Activated CD4-positive, alpha-beta T cell treated with anti-CD3 and anti-CD28 coated beads, Interleukin-10, Interleukin-2, amounts not matched to agents 100 ng/mL and 50 ng/mL, durations not matched to agents 16 hours and 8 hours (primary cell): ENCODE measurements at regions not wholly inside any gene's neighbourhood (a gene's known extent, or its start where the extent isn't known, plus 50 kb on each side); places are given as distances from the start of the nearest gene placed in this dataset.

Experiments
- DNase-seq: peaks from one replicate; pipeline ENCODE4 v3.0.0-alpha.2; 2020

DNA sequence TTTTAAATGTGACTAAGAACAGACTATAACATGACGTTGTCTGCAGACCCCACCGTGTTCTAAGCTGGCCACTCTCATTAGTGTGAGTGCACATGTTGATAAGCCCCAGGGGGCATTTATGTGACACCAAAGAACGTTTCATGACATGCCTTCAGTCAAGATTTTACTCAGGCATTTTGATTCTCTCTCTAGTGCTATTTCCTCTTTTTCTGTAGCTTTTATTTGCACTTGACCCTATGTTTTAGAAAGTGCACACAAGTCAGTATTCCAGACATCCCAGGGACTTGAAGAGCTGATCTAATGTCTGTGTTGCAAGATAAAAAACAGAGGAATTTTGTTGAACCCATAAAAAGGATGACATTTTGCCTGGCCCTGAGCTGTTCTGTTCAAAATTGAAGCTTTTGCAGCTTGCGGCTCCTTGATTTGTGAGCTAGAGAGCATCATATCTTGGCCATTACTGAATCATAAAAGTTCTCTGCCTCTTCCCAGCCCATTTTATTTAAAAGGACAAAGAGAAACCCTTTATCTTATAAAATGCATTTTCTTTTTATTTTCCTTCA lies 80.9 kb upstream of the TYRP1 start:
- no peak for DNase-seq

DNA sequence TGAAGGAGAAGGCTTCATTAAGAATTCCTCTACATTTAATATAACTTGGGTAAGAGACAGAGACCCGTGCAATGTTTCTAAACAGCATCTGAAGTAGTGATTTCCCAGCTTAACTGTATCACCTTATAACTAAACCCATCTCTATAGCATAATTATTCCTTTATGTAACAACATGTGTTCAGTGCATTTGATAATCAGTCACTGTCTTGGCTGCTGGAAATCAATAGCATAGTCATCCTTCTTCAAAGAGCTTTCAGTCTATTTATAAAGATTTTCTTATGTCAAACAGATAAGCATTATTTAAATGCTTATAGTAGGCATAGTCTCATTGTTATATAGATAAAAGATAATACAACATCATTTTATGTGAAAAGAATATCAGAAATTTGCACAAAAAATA lies 80.1 kb upstream of the TYRP1 start:
- no peak for DNase-seq

DNA sequence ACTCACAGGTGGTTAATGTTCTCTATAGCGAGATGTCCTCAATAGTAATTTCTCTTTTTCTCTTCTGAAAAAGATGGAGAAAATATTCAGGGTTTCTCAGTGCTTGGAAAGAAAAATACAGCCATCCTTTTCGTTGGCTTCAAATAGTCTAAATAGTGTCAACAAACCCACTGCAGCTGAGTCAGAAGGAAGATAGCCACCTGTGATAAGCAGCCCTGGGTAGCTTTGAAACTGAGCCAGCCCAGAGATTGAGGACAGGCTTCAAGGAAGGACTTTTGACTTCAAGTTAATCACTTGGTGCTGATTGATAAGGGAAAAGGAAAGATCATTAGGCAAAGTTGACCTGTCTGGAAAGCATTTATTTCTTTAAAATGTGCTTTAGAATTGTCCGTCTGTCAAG lies 78.7 kb upstream of the TYRP1 start:
- DNase-seq = no peak

DNA sequence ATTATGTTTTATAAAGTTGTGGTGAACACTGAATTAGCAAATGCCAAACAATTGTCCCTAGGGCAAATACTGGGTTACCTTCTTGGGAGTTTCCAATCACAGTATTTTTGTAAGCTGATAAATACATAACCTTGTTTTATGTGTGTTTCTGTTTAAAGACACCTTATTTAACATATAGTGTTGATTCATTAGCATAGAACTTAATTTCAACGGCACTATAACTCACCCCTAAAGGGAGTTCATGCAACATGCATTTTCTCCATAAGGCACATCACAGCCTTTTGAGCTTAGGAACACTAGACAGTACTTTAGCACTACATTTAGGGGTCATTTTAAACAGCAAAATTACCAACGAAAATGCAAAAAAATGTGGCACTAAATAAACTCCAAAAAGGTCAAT lies 74.2 kb upstream of the TYRP1 start:
- DNase-seq = no peak

DNA sequence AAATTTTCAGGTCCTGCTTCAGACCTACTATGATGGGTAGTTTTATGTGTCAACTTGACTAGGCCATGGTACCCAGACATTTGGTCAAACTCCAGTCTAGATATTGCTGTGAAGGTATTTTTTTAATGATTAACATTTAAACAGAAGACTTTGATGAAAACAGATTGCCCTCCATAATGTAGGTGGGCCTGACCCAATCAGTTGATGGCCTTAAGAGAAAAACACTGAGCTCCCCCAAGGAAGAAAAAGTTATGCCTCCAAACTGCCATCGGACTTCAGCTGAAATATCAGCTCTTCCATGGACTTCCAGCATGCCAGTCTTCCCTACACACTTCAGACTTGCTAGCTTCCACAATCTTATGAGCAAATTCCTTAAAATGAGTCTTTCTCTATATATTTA lies 67.3 kb upstream of the TYRP1 start:
- DNase-seq = no peak

DNA sequence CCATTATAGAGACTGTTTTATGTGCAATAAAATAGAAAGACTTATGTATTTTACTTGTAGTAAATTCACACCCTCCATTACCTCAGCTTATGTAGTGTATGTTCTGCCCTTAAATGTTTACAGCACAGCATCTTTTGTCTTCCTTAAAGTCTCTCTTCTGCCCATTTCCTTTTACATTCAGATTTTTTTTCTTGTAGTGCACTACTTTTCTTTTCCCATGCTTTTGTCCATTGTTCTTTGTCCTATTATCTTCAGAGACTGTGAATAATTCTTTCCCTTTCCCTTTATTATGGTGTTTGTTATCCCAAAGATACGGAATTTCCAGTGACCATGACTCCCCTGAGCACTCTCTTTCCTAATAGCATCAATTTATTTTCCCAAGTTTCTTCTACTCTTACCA lies 66.1 kb upstream of the TYRP1 start:
- DNase-seq = no peak

DNA sequence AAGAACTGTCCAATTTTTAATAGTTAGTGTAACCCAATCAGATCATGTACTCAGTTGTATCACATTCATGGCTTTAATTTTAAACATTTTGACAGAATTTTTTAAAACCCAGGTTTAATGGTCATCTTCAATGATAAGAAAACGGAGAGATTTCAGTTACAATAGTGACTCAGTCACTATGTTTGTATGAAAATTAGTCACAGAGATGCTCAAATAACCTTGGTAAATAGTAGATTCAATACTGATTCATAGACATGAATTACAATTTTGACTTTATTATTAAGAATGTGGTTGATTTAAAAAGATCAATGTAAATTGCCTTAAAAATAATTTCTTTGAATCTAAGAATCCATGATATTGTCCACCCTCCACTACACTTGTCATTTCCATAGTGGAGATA lies 64.6 kb upstream of the TYRP1 start:
- DNase-seq = no peak

DNA sequence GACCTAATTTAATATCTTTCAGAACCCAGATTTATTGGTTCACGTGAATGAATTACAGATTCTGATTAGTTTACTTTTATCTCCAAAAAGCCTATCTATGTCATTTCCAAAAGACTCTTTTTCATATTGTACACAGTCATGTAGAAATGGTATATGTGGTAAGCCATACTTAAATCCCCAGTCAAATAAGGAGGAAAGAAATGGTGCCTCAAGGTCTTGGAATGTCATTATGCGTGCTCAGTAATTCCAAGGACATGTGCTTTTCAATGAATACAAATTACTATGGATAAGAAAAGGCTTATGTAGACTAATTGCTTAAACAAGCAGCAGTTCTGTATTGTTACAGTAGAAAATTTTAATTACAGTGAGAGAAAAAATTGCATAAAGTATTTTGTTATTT lies 64.1 kb upstream of the TYRP1 start:
- no peak for DNase-seq

DNA sequence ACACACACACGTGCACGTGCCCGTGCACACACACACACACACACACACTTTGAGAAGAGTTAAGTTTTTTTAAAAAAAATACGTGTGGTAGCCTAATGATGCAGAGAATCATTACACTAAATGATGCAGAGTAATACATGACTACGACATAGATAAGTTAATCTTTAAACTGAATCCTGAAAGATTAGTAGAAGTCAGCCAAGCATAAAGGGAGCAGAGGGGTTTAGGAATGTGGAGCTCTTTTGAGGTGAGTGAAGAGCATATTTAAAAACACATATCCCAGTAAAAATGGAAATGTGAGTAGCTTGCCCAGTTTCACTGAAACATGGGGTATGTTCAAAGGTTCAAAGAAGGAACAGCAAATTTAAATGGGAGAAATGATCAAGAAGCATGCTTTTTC lies 61.3 kb upstream of the TYRP1 start:
- no peak for DNase-seq

DNA sequence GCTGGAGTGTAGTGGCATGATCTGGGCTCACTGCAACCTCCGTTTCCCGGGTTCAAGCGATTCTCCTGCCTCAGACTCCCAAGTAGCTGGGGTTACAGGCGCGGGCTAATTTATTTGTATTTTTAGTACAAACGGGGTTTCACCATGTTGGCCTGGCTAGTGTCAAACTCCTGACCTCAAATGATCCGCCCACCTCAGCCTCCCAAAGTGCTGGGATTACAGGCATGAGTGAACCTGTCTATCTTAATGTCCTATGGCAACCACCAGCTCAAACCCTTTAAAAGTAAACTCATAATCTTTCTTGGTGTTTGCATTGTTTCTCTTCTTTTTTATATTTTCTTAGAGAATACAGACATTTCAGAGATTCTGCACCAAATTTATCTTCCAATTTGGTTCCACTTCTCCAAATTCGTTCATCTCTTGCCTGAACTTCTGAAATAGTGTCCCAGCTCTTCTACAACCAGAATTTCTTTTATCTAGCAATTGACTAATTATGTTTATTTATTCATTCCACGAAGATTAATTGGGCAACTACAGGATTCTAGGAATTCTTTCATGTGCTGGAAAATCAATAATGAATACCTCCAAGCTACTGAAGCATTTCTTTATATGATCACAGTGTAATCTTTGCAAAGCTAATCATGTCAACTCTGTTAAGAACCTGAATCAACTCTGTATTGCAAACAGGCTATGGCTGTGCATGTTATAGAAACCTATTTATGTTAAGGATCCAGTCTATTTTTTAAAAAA lies 60.0 kb upstream of the TYRP1 start:
- DNase-seq = no peak

DNA sequence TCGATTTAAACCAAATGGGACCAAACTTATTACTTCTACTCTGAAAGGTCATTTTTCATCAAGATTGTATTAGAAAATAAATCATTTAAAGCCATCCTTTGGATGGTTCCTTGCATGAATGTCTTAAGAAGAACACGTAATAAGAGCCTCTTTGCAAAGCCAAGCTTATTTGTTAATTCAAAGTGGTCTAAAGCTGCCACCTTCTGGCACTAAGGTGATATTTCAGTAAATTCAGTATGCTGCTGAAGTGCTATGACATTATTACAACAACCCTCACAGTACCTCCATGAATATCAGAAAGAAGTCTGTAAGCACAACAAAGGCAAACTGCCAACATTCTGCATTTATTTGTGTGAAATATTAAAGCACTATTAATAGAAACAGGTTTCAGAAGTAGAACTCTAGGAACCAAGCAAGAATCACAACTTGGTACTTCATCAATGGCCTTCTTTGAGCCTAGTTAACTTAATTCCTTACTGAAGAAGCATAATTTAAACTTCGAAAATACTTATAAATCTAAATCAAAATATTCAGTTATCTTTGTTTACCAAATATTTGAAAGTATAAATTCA lies 53.1 kb upstream of the TYRP1 start:
- peak; percentile 5 for DNase-seq

DNA sequence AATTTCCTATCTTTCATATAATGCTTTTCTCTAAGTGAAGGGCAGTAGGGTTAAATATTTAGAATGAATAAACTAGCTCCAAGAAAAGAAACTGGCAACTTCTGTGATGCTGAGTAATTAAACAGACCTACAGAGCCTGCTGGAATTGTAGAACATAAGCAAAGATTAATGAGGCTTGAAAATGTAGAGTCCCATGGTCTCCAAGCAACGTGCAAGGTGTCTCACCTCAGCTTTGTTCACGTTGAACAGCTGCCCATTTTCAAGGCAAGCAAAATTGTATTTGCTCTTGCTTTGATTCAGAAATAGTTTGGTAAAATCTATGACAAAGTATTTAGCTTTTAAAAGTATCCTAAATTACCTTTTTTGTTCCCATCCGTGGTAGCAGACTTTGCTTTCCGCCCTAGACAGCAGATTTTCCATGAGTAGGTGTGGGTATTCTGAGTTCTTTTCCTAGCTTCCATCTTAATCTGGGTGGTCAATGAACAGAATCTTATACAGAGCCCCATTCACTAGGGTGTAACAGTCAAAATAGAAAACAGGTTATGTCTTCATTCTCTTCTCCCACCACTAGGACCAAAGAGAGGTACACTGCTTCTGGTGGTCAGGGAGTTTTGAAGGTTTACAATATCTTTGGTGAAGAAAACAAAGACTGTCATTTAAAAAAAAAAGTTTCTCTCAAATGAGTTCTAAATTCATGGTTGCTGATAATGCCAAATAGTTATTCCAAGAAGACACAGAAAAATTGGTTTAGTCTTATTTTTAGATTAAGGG lies 52.1 kb upstream of the TYRP1 start:
- DNase-seq = no peak
